PC-9 (cell line): ENCODE measurements at regions not wholly inside any gene's neighbourhood (a gene's known extent, or its start where the extent isn't known, plus 50 kb on each side); places are given as distances from the start of the nearest gene placed in this dataset.

Source experiments
- EZH2 ChIP-seq: fragments of 200-600 bp; sonication (generic); IDR thresholded peaks from 2 replicates; pipeline ENCODE4 v1.8.0; 2017; ENCODE audit warnings: antibody characterized with exemption, low read depth
- TF ChIP-seq, protein P1 (sequence below): fragments of 200-600 bp; sonication (generic); conservative IDR thresholded peaks from 2 replicates; pipeline ENCODE4 v1.6.1; 2017; ENCODE audit warnings: mixed run types, antibody characterized with exemption, mild to moderate bottlenecking, moderate library complexity

DNA sequence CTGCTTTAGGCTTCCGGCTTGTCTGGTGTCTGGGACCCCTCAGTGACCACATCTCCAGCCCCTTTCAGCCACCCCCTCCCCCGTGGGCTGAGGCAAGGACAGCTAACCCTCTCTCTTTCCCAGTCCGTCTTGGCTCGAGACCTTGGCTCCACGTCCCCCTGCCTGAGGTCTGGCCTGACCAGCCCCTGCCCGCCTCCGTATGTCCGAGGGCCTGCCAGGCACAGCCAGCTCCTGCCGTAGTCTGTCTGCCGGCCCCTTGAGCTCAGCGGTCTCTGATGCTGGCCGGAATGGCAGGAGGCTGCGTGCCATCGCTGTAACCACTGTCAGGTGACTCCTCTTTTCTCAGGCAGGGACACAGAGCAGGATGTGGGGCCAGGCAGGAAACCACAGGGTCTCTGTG lies 73.3 kb upstream of the LRPAP1 start:
- TF ChIP-seq, protein P1, sequence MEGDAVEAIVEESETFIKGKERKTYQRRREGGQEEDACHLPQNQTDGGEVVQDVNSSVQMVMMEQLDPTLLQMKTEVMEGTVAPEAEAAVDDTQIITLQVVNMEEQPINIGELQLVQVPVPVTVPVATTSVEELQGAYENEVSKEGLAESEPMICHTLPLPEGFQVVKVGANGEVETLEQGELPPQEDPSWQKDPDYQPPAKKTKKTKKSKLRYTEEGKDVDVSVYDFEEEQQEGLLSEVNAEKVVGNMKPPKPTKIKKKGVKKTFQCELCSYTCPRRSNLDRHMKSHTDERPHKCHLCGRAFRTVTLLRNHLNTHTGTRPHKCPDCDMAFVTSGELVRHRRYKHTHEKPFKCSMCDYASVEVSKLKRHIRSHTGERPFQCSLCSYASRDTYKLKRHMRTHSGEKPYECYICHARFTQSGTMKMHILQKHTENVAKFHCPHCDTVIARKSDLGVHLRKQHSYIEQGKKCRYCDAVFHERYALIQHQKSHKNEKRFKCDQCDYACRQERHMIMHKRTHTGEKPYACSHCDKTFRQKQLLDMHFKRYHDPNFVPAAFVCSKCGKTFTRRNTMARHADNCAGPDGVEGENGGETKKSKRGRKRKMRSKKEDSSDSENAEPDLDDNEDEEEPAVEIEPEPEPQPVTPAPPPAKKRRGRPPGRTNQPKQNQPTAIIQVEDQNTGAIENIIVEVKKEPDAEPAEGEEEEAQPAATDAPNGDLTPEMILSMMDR = no peak
- no peak for TF ChIP-seq EZH2
